Prostate gland (tissue), 2 donors: ENCODE measurements at regions not wholly inside any gene's neighbourhood (a gene's known extent, or its start where the extent isn't known, plus 50 kb on each side); places are given as distances from the start of the nearest gene placed in this dataset.

Experiments used
- POLR2A ChIP-seq: fragments of 450-650 bp; IDR thresholded peaks from one replicate; pipeline ENCODE4 v1.6.1; 2016; ENCODE audit warnings: antibody characterized with exemption, mild to moderate bottlenecking
- POLR2AphosphoS5 ChIP-seq: sonication (generic); formaldehyde crosslinking; IDR thresholded peaks from one replicate; pipeline ENCODE4 v1.6.1; 2017; ENCODE audit warnings: antibody characterized with exemption
- TF ChIP-seq, protein P1 (sequence below), 4 experiments: fragments of 200-600 bp in 2 of 4; fragments of 450-650 bp in 2 of 4; sonication (generic) in 2 of 4; IDR thresholded peaks; 1 replicate in 3 of 4; 2 replicates in 1 of 4; pipeline ENCODE4 v1.5.1; 2016 to 2019; ENCODE audit warnings: antibody characterized with exemption in 4 of 4, mild to moderate bottlenecking in 2 of 4, moderate library complexity in 2 of 4

GRCh38 chr5:174606646-174607045, 117.7 kb upstream of the MSX2 start:
- TF ChIP-seq, protein P1, sequence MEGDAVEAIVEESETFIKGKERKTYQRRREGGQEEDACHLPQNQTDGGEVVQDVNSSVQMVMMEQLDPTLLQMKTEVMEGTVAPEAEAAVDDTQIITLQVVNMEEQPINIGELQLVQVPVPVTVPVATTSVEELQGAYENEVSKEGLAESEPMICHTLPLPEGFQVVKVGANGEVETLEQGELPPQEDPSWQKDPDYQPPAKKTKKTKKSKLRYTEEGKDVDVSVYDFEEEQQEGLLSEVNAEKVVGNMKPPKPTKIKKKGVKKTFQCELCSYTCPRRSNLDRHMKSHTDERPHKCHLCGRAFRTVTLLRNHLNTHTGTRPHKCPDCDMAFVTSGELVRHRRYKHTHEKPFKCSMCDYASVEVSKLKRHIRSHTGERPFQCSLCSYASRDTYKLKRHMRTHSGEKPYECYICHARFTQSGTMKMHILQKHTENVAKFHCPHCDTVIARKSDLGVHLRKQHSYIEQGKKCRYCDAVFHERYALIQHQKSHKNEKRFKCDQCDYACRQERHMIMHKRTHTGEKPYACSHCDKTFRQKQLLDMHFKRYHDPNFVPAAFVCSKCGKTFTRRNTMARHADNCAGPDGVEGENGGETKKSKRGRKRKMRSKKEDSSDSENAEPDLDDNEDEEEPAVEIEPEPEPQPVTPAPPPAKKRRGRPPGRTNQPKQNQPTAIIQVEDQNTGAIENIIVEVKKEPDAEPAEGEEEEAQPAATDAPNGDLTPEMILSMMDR (IDR thresholded peaks at IDR 0.05), result no peak
- no peak for TF ChIP-seq POLR2A
- no peak for TF ChIP-seq POLR2AphosphoS5
